IMR-90 (cell line): ENCODE measurements at regions not wholly inside any gene's neighbourhood (a gene's known extent, or its start where the extent isn't known, plus 50 kb on each side); places are given as distances from the start of the nearest gene placed in this dataset.

Experiments used
- CTCF ChIP-seq: conservative IDR thresholded peaks from 2 replicates; pipeline ENCODE4 v1.5.1; 2012; ENCODE audit warnings: mild to moderate bottlenecking, low read depth, low read length, improper control_type of control experiment
- FOS ChIP-seq: fragments of 150-350 bp; IDR thresholded peaks from 2 replicates; pipeline ENCODE4 v1.6.1; 2016; ENCODE audit warnings: low read depth, low read length
- MAFK ChIP-seq: IDR thresholded peaks from 2 replicates; pipeline ENCODE4 v1.6.1; 2012; ENCODE audit warnings: low read depth, low read length, improper control_type of control experiment
- MXI1 ChIP-seq: IDR thresholded peaks from 2 replicates; pipeline ENCODE4 v1.6.1; 2012; ENCODE audit warnings: low read depth, mild to moderate bottlenecking, low read length, moderate library complexity, borderline replicate concordance
- RFX5 ChIP-seq: IDR thresholded peaks from 2 replicates; pipeline ENCODE4 v1.8.0; 2012; ENCODE audit warnings: low read depth, mild to moderate bottlenecking, low read length, moderate library complexity

GRCh38 chrX:144896323-144896722 is 351.0 kb upstream of the SPANXN1 start:
- TF ChIP-seq CTCF (0 out of 2 replicates have a peak, but pooled peaks have one; percentile 12), MAFK (no peak), RFX5 (no peak), MXI1 (no peak), FOS (no peak)
